ENCODE measurements at regions not wholly inside any gene's neighbourhood (a gene's known extent, or its start where the extent isn't known, plus 50 kb on each side); places are given as distances from the start of the nearest gene placed in this dataset.

DNA sequence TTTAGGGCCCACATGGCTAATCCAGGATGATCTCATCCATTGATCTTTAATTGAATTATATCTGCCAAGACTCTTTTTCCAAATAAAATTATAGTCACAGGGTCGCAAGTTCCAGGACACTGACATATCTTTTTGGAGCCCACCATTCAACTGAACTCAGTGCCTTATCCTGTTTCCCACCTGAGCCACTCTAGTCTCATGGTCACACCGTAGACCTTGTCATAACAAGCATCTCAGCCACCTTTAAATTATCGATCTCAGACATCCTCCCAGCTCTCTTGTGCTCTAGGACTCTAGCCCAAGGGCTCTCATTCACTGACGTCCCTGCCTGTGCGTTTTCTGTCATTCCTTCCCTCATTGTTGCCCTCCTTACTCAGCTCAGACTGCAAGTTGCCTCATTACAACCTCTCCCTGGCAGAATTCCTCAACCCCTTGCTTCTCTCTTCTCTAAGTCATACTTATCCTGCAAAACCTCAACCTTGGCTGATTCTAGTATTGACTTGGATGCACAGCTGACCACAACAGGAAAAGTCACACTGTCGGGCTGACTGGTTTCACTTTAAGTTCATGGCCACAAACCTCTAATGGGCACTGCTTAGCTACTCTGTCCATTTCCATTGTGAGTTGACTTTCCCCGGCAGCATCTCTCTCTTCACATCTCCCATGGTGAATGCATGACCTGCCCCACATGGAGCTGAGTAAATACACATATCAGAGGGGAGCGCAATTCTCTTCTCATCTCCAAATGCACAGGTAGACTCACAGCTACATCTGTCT lies 91.0 kb upstream of the TRIM2 start:
- DNase-seq (ENCODE audit: insufficient read length, low spot score) (no peak), FAIRE-seq (no peak)
- TF ChIP-seq, protein P1, sequence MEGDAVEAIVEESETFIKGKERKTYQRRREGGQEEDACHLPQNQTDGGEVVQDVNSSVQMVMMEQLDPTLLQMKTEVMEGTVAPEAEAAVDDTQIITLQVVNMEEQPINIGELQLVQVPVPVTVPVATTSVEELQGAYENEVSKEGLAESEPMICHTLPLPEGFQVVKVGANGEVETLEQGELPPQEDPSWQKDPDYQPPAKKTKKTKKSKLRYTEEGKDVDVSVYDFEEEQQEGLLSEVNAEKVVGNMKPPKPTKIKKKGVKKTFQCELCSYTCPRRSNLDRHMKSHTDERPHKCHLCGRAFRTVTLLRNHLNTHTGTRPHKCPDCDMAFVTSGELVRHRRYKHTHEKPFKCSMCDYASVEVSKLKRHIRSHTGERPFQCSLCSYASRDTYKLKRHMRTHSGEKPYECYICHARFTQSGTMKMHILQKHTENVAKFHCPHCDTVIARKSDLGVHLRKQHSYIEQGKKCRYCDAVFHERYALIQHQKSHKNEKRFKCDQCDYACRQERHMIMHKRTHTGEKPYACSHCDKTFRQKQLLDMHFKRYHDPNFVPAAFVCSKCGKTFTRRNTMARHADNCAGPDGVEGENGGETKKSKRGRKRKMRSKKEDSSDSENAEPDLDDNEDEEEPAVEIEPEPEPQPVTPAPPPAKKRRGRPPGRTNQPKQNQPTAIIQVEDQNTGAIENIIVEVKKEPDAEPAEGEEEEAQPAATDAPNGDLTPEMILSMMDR (IDR thresholded peaks at IDR 0.05; ENCODE audit: insufficient read depth, missing control alignments), result no peak

DNA sequence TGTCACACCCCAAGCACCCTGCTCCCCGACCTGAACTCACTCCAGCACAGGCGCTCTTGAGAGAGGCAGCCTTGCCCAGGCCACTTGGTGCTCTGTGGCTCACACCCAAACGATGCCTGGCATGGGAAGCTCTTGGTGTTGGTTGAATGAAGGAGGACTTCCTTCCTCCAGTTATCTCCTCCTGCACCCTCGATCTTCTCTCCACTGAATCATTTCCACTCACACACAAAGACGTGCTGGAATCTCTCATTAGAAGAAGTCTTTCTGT lies 90.5 kb upstream of the TRIM2 start:
- FAIRE-seq (no peak), DNase-seq (ENCODE audit: insufficient read length, low spot score) (no peak)
- TF ChIP-seq, protein P1 (IDR thresholded peaks at IDR 0.05; ENCODE audit: insufficient read depth, missing control alignments), result no peak

DNA sequence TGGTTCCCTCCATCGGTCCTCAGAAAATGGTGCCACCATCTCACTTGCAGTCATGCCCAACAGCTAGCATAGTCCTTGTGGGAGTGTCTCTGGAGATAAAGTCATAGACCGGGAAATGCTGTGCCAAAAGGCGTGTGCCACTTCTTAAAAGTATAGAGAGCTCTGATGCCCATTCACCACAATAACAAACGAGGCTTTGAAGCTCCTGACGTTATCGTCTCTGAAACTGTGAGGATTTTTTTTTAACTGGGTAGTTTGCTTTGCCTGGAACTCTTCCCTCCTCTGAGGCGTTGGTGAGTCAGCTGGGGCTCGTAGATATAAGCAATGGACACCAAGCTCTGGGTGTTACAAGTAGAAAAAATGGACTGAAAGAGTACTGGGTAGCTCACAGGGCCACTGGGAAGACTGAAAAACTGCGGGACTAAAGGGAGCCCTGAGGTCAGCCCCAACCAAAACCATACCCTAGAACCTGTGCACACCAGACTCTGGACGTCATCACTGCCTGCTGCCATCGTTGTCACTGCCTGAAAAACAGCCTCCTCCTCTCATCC lies 89.4 kb upstream of the TRIM2 start:
- FAIRE-seq (no peak), DNase-seq (ENCODE audit: insufficient read length, low spot score) (no peak)
- TF ChIP-seq, protein P1 (IDR thresholded peaks at IDR 0.05; ENCODE audit: insufficient read depth, missing control alignments), result no peak

DNA sequence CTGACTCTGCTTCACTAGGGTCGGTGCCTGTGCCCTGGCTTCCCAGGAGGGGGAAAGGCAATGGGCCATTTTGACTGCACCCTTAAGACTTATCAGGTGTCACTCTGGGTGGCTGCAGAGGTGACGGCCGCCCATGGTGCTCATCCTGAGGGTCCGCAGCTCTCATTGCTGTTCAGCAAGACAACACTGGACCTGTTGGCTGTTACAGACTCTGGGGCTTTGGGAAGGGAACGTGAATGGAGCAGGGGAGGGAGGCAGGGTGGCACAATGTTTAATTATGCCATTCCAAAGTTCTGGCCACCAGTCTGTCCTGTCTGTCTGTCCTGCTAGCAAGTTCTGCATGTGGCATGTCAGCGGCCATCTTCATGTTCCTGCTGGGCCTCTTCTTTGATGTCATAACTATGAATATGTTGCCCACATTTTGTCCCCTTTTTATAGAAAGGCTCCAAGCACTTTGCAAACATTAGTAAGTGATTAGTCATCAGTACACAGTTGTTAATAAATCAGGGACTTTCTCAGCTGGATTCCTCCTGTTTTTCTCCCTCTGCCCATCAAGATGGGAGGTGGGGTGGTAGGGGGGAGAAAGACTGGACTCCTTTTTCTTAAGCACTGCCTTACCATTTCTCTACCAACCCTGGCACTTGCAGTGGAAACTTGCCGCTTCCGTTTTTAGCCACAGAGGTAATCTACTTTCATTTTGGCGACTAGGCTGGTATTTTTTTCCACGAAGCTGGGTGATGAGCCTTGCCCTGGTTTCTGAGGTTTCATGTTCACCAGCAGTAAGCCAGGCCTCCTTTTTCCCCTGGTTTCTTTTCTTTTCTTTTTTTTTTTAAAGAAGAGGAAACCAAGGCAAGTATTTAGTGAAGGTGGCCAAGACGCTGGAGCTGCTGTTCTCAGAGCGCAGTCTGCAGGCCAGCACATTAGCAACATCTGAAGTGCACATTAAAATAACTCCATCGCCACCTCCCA lies 88.6 kb upstream of the TRIM2 start:
- DNase-seq (ENCODE audit: insufficient read length, low spot score) (no peak), FAIRE-seq (no peak)
- TF ChIP-seq, protein P1 (IDR thresholded peaks at IDR 0.05; ENCODE audit: insufficient read depth, missing control alignments), result no peak

DNA sequence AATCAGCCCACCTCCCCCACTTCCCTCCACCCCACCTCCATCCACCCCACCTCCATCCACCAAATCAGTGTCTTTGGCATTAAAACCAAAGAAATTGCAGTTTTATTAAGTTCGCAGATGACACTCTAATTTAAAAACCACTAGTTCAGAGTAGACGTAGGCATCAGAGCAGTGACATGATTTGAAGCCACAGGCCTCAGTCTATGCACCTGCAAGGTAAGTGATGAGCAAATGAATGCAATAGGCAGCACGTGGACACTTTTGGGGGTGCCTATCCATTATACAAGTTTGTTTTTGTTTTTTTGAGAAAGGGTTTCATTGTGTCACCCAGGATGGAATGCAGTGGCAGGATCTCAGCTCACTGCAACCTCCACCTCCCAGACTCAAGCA lies 88.0 kb upstream of the TRIM2 start:
- no peak for DNase-seq (ENCODE audit: insufficient read length, low spot score)
- TF ChIP-seq, protein P1 (IDR thresholded peaks at IDR 0.05; ENCODE audit: insufficient read depth, missing control alignments), result no peak
- no peak for FAIRE-seq

DNA sequence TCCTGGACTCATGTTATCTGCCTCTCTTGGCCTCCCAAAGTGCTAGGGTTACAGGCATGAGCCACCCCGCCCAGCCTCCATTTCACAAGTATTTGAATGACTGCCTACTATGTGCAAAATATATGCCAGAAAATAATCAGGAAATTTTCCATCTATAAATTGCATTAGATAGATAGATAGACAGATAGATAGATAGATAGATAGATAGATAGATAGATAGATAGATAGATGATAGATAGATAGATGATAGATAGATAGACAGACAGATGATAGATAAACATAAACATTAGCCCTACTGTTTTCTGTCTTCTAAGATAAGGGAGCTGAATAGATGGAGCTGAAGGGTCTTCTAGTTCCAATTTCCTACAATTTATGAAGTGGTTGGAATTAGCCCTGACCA lies 87.4 kb upstream of the TRIM2 start:
- FAIRE-seq (no peak), DNase-seq (ENCODE audit: insufficient read length, low spot score) (no peak)
- TF ChIP-seq, protein P1 (IDR thresholded peaks at IDR 0.05; ENCODE audit: insufficient read depth, missing control alignments), result no peak

Data from D721Med (cell line).